Muscle of leg (tissue), 3 donors: ENCODE measurements at regions not wholly inside any gene's neighbourhood (a gene's known extent, or its start where the extent isn't known, plus 50 kb on each side); places are given as distances from the start of the nearest gene placed in this dataset.

Experiments
- DNase-seq: peaks from one replicate; pipeline ENCODE4 v3.0.0; 2013
- H3K27ac ChIP-seq: one replicate; pipeline ENCODE4 v1.5.1; 2013; ENCODE audit warnings: mild to moderate bottlenecking, low read length, control low read depth
- H3K27me3 ChIP-seq: one replicate; pipeline ENCODE4 v1.6.1; 2013; ENCODE audit warnings: low read length; ENCODE audit not compliant: control insufficient read depth, insufficient read depth
- H3K36me3 ChIP-seq: one replicate; pipeline ENCODE4 v1.6.1; 2013; ENCODE audit warnings: low read length; ENCODE audit not compliant: control insufficient read depth, insufficient read depth
- H3K4me1 ChIP-seq: one replicate; pipeline ENCODE4 v1.6.1; 2013; ENCODE audit warnings: low read length; ENCODE audit not compliant: control insufficient read depth, insufficient read depth
- H3K4me3 ChIP-seq: one replicate; pipeline ENCODE4 v1.5.1; 2013; ENCODE audit warnings: low read length, control low read depth
- H3K9me3 ChIP-seq: replicated peaks from 2 replicates; pipeline ENCODE4 v1.6.1; 2013; ENCODE audit warnings: low read depth, low read length; ENCODE audit not compliant: control insufficient read depth
- WGBS: methylation state at CpG from one replicate; pipeline ENCODE4 v1.1.5; 2013; ENCODE audit warnings: missing lambda C conversion rate; ENCODE audit not compliant: insufficient coverage; 5-methylcytosine and 5-hydroxymethylcytosine counted together

- Histone ChIP-seq H3K4me3 (no peak overlapping the region), H3K4me1 (no peaks in the 10 kb centered on the region), H3K36me3 (no peaks in the 10 kb centered on the region), H3K27me3 (no peaks in the 10 kb centered on the region), H3K27ac (no peak overlapping the region), H3K9me3 (no peaks in the 10 kb centered on the region)
- no peak for DNase-seq
- no CpG with 5 or more reads among the region's 4 CpGs for WGBS
Observed at GRCh38 chr6:22852101-22852500, 282.7 kb downstream of the HDGFL1 start.

GRCh38 chr6:22873513-22874136 is 304.3 kb downstream of the HDGFL1 start:
- Histone ChIP-seq H3K4me3 (no peak overlapping the region), H3K9me3 (no peaks in the 10 kb centered on the region), H3K27me3 (no peaks in the 10 kb centered on the region), H3K36me3 (no peaks in the 10 kb centered on the region), H3K27ac (peak overlapping the region; percentile 33), H3K4me1 (no peaks in the 10 kb centered on the region)
- WGBS, result 0% methylated on average over 1 of the region's 4 CpGs
- DNase-seq, result peak; percentile 91

GRCh38 chr6:22875845-22876244 is 306.5 kb downstream of the HDGFL1 start:
- H3K36me3 ChIP-seq, result no peaks in the 10 kb centered on the region
- DNase-seq, result no peak
- H3K27ac ChIP-seq, result no peak overlapping the region
- no peak overlapping the region for H3K4me3 ChIP-seq
- 100% methylated on average over 2 of the region's 2 CpGs for WGBS
- H3K27me3 ChIP-seq, result no peaks in the 10 kb centered on the region
- no peaks in the 10 kb centered on the region for H3K9me3 ChIP-seq
- no peaks in the 10 kb centered on the region for H3K4me1 ChIP-seq

GRCh38 chr6:22878324-22878701 is 308.9 kb downstream of the HDGFL1 start:
- no peak overlapping the region for H3K27ac ChIP-seq

GRCh38 chr6:22878706-22879105 is 309.3 kb downstream of the HDGFL1 start:
- Histone ChIP-seq H3K36me3 (no peaks in the 10 kb centered on the region), H3K27ac (no peak overlapping the region), H3K9me3 (no peaks in the 10 kb centered on the region), H3K27me3 (no peaks in the 10 kb centered on the region), H3K4me1 (no peaks in the 10 kb centered on the region), H3K4me3 (no peak overlapping the region)
- DNase-seq, result no peak
- no CpG with 5 or more reads among the region's 1 CpG for WGBS

More at GRCh38 chr6:22878324-22878701, 308.9 kb downstream of the HDGFL1 start:
- no CpG with 5 or more reads among the region's 3 CpGs for WGBS
- Histone ChIP-seq H3K4me1 (no peaks in the 10 kb centered on the region), H3K27me3 (no peaks in the 10 kb centered on the region), H3K9me3 (no peaks in the 10 kb centered on the region), H3K4me3 (no peak overlapping the region), H3K36me3 (no peaks in the 10 kb centered on the region)
- no peak for DNase-seq

- no peak overlapping the region for H3K27ac ChIP-seq
- peak; percentile 57 for DNase-seq
- no peak overlapping the region for H3K4me3 ChIP-seq
- WGBS, result no CpG with 5 or more reads among the region's 3 CpGs
- H3K36me3 ChIP-seq, result no peaks in the 10 kb centered on the region
- H3K27me3 ChIP-seq, result no peaks in the 10 kb centered on the region
- H3K9me3 ChIP-seq, result no peaks in the 10 kb centered on the region
- H3K4me1 ChIP-seq, result no peaks in the 10 kb centered on the region
Observed at GRCh38 chr6:22880686-22881433, 311.5 kb downstream of the HDGFL1 start.

- no peak for DNase-seq
- WGBS, result 88% methylated on average over 1 of the region's 2 CpGs
- H3K4me3 ChIP-seq, result no peak overlapping the region
- H3K9me3 ChIP-seq, result no peaks in the 10 kb centered on the region
- H3K4me1 ChIP-seq, result no peaks in the 10 kb centered on the region
- no peak overlapping the region for H3K27ac ChIP-seq
- no peaks in the 10 kb centered on the region for H3K27me3 ChIP-seq
- no peaks in the 10 kb centered on the region for H3K36me3 ChIP-seq
Observed at GRCh38 chr6:22882581-22882980, 313.2 kb downstream of the HDGFL1 start.

- no peak overlapping the region for H3K4me3 ChIP-seq
- no peaks in the 10 kb centered on the region for H3K9me3 ChIP-seq
- no peaks in the 10 kb centered on the region for H3K36me3 ChIP-seq
- DNase-seq, result no peak
- no peak overlapping the region for H3K27ac ChIP-seq
- WGBS, result 54% methylated on average over 4 of the region's 7 CpGs
- H3K27me3 ChIP-seq, result no peaks in the 10 kb centered on the region
- H3K4me1 ChIP-seq, result no peaks in the 10 kb centered on the region
Observed at GRCh38 chr6:22883061-22883717, 313.8 kb downstream of the HDGFL1 start.

- Histone ChIP-seq H3K27ac (no peak overlapping the region), H3K4me3 (no peak overlapping the region), H3K4me1 (no peaks in the 10 kb centered on the region), H3K27me3 (no peaks in the 10 kb centered on the region), H3K36me3 (no peaks in the 10 kb centered on the region), H3K9me3 (no peaks in the 10 kb centered on the region)
- DNase-seq, result no peak
- WGBS, result 80% methylated on average over 3 of the region's 6 CpGs
Observed at GRCh38 chr6:22884456-22884855, 315.1 kb downstream of the HDGFL1 start.
